GM12878 (cell line): ENCODE measurements at regions not wholly inside any gene's neighbourhood (a gene's known extent, or its start where the extent isn't known, plus 50 kb on each side); places are given as distances from the start of the nearest gene placed in this dataset.

Experiments used
- CBFB ChIP-seq: IDR thresholded peaks from 2 replicates; pipeline ENCODE4 v1.6.1; 2016; ENCODE audit warnings: antibody characterized with exemption, low read depth
- FOXM1 ChIP-seq: IDR thresholded peaks from 2 replicates; pipeline ENCODE4 v1.6.1; 2012; ENCODE audit warnings: low read depth, mild to moderate bottlenecking, inconsistent platforms, low read length, moderate library complexity
- MXI1 ChIP-seq: fragments of 150-350 bp; IDR thresholded peaks from 2 replicates; pipeline ENCODE4 v1.6.1; 2011; ENCODE audit warnings: low read depth, mild to moderate bottlenecking, inconsistent platforms, low read length, improper control_type of control experiment
- ZBED1 ChIP-seq: IDR thresholded peaks from 2 replicates; pipeline ENCODE4 v1.6.1; 2016; ENCODE audit warnings: borderline replicate concordance
- TF ChIP-seq, protein P1 (sequence below): fragments of 450-650 bp; IDR thresholded peaks from 2 replicates; pipeline ENCODE4 v1.6.1; 2017; ENCODE audit warnings: mild to moderate bottlenecking, moderate library complexity
- TF ChIP-seq, protein P2 (sequence below): IDR thresholded peaks from 2 replicates; pipeline ENCODE4 v1.6.1; 2011; ENCODE audit warnings: borderline replicate concordance, low read depth, mild to moderate bottlenecking, moderate library complexity, mixed read lengths, low read length; ENCODE audit not compliant: insufficient read depth; ENCODE audit errors: extremely low read length
- TF ChIP-seq, protein P3 (sequence below): fragments of 450-650 bp; IDR thresholded peaks from 2 replicates; pipeline ENCODE4 v1.6.1; 2014; ENCODE audit warnings: mild to moderate bottlenecking
- TF ChIP-seq, protein P4 (sequence below): IDR thresholded peaks from 2 replicates; pipeline ENCODE4 v1.6.1; 2012; ENCODE audit warnings: mild to moderate bottlenecking, low read depth, low read length

DNA sequence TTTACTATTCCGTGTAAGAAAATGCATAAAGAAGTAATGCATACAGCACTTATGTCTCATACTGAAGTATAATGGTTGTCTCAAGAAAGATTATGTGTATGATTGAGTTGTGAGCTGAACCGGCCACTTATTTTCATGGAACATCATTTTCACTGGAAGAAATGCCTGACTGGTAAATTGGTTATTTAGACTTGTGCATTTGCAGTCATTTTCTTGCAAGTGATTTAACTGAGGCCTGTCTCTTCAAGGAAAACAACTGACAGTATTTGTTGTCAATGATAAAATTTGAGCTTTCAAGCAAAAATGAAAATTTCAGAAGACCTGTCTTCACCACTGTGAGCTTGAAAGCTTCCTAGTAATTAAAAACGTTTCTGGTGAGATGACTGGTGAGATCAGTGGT lies 62.7 kb upstream of the RPS6KA3 start (continued):
- TF ChIP-seq, protein P1, sequence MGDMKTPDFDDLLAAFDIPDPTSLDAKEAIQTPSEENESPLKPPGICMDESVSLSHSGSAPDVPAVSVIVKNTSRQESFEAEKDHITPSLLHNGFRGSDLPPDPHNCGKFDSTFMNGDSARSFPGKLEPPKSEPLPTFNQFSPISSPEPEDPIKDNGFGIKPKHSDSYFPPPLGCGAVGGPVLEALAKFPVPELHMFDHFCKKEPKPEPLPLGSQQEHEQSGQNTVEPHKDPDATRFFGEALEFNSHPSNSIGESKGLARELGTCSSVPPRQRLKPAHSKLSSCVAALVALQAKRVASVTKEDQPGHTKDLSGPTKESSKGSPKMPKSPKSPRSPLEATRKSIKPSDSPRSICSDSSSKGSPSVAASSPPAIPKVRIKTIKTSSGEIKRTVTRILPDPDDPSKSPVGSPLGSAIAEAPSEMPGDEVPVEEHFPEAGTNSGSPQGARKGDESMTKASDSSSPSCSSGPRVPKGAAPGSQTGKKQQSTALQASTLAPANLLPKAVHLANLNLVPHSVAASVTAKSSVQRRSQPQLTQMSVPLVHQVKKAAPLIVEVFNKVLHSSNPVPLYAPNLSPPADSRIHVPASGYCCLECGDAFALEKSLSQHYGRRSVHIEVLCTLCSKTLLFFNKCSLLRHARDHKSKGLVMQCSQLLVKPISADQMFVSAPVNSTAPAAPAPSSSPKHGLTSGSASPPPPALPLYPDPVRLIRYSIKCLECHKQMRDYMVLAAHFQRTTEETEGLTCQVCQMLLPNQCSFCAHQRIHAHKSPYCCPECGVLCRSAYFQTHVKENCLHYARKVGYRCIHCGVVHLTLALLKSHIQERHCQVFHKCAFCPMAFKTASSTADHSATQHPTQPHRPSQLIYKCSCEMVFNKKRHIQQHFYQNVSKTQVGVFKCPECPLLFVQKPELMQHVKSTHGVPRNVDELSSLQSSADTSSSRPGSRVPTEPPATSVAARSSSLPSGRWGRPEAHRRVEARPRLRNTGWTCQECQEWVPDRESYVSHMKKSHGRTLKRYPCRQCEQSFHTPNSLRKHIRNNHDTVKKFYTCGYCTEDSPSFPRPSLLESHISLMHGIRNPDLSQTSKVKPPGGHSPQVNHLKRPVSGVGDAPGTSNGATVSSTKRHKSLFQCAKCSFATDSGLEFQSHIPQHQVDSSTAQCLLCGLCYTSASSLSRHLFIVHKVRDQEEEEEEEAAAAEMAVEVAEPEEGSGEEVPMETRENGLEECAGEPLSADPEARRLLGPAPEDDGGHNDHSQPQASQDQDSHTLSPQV = no peak
- TF ChIP-seq ZBED1 (no peak), FOXM1 (no peak), MXI1 (no peak), CBFB (no peak)
- TF ChIP-seq, protein P2, sequence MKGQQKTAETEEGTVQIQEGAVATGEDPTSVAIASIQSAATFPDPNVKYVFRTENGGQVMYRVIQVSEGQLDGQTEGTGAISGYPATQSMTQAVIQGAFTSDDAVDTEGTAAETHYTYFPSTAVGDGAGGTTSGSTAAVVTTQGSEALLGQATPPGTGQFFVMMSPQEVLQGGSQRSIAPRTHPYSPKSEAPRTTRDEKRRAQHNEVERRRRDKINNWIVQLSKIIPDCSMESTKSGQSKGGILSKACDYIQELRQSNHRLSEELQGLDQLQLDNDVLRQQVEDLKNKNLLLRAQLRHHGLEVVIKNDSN = no peak
- TF ChIP-seq, protein P3, sequence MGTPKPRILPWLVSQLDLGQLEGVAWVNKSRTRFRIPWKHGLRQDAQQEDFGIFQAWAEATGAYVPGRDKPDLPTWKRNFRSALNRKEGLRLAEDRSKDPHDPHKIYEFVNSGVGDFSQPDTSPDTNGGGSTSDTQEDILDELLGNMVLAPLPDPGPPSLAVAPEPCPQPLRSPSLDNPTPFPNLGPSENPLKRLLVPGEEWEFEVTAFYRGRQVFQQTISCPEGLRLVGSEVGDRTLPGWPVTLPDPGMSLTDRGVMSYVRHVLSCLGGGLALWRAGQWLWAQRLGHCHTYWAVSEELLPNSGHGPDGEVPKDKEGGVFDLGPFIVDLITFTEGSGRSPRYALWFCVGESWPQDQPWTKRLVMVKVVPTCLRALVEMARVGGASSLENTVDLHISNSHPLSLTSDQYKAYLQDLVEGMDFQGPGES = no peak
- TF ChIP-seq, protein P4, sequence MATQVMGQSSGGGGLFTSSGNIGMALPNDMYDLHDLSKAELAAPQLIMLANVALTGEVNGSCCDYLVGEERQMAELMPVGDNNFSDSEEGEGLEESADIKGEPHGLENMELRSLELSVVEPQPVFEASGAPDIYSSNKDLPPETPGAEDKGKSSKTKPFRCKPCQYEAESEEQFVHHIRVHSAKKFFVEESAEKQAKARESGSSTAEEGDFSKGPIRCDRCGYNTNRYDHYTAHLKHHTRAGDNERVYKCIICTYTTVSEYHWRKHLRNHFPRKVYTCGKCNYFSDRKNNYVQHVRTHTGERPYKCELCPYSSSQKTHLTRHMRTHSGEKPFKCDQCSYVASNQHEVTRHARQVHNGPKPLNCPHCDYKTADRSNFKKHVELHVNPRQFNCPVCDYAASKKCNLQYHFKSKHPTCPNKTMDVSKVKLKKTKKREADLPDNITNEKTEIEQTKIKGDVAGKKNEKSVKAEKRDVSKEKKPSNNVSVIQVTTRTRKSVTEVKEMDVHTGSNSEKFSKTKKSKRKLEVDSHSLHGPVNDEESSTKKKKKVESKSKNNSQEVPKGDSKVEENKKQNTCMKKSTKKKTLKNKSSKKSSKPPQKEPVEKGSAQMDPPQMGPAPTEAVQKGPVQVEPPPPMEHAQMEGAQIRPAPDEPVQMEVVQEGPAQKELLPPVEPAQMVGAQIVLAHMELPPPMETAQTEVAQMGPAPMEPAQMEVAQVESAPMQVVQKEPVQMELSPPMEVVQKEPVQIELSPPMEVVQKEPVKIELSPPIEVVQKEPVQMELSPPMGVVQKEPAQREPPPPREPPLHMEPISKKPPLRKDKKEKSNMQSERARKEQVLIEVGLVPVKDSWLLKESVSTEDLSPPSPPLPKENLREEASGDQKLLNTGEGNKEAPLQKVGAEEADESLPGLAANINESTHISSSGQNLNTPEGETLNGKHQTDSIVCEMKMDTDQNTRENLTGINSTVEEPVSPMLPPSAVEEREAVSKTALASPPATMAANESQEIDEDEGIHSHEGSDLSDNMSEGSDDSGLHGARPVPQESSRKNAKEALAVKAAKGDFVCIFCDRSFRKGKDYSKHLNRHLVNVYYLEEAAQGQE = no peak
